Activated CD4-positive, alpha-beta T cell treated with anti-CD3 and anti-CD28 coated beads, Interleukin-2, amount 50 U/mL, for 16 hours (primary cell): ENCODE measurements at regions not wholly inside any gene's neighbourhood (a gene's known extent, or its start where the extent isn't known, plus 50 kb on each side); places are given as distances from the start of the nearest gene placed in this dataset.
"Not testable (repeated sequence)": the region's sequence is repeated elsewhere in the genome, so short reads cannot be mapped to it uniquely, and the experiment has no call there.

Source experiments
- DNase-seq: peaks from one replicate; pipeline ENCODE4 v3.0.0-alpha.2; 2020

DNA sequence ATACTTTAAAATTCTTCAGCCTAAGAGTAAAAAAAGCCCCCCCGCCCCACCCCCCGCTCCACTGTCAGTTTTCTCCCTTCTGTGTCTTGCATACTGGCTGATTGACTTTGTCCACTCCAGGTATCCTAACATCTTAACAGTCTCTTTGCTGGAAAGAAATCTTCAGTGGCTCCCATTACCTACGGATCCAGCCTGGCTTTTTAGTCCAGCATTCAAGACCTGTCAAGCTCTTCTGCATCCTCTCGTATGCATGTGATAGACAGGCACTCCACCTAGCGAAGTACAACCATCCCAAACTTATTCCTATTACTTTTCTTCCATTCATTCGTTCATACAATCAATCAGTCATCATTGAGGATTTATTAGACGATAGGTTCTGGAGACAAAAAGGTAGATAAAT lies 288.1 kb downstream of the MYCN start:
- no peak for DNase-seq

DNA sequence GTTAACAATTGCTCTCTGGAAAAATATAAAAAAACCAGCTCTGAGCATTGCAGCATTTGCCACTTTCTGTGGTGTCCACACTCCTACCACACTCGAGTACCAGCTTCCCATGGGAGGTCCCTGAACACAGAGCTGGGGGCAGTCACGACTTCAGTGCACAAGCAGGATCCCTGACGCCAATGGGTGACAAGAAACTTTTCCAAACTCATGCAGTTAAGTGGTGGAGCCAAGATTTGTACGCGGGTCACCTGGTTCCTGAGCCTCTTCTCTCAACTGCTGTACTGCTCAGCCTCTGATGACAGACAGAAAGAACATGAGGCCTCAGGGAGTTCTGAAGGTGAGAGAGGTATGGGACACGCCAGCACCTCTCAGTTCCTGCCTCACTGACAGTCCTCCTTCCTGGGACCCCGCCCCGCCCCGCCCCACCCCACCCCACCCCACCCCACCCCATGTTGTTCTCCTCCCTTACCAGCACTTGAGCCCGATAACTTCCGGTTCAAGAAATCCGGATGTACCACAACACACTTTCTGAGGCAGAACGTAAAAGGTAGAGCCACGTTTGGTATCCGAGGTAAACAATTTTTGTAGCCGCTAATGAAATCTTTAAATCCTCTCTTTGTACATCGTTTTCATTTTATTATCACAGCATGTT lies 287.6 kb downstream of the MYCN start:
- no peak for DNase-seq

DNA sequence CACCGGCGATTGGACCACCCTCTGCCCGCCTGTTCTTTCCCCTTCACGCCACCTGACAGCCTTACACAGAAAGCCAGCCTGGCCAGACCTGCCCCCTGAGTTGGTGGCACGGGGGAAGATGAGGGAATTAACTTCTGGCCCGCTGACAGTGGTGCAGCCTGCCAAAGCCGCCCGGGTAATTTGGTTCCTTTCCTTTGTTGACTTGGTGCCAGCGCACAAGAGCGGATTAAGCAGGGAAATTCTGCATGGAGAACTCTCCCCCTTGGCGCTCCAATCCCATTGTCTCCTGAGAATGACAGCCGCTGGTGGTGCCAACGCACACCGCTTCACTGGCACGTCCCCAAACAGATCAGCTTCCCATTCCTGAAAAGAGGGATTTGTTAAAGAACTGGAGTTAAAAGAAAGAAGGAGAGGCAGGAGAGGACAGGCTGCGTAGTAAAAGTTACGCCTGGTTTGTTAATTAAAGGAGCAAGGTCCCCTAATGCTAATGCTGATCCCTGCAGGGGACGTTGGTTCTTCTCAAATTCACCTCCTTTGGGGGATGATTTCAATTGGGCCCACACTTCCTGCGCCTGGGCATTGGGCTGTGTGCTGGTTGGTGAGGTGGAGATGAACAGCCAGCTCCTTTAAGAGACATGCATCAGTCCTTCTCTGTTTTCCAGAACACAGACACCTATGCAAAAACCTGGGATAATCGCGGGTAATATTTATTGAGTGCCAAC lies 286.8 kb downstream of the MYCN start:
- DNase-seq = no peak

DNA sequence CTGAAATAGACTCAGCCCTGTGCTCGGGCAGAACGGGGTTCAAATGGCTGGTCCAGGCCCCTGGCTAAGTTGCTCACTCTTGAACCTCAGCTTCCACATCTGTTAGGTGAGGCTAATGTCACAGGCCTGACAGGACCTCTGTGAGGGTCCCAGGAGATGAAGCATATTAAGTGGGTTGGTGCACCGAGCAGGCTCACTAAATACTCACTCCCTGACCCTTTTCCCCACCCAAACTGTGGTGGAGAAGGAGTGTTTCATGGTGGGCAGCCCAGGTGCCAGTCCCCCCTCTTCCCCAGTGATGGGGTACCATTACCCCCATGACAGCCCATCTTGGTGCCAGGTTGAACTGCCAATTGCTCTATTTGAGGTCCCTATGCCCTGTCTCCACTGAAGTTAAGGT lies 286.0 kb downstream of the MYCN start:
- DNase-seq = no peak

DNA sequence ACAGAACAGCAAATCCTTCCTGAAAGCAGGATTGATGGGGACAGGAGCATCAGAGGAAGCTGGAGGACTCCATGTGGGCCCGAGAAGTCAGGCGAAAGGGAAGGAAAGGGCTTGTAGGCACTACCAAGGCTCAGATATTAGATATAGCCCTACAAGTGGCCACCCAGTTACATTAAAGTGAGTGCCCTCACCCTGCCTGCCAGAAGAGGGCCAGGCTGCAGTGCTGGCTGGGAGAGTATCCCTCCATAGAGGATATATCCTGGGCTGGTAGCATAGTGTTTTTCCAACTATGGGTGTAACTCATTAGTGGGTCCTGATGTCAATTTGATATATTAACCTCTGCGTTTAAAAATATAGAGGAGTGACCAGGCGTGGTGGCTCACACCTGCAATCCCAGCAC lies 285.2 kb downstream of the MYCN start:
- DNase-seq = no peak

DNA sequence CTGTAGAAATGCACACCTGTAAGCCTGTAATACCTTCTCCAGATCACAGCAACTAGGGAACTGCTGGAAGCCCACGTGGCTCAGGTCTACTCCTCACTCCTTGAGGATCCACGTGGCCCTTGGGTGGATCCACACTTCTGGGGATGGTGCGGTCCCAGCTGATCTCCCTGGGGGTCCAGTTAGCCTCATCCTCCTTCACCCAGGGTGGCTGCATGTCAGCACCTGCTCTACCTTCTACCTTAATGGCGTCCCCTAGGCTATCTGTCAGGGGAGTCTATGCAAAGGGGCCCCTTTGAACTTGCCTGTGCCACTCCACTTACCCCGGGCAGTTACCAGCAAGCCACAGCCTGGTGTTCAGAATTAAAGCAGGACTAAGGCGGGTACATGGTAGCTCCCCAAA lies 284.7 kb downstream of the MYCN start:
- no peak for DNase-seq

DNA sequence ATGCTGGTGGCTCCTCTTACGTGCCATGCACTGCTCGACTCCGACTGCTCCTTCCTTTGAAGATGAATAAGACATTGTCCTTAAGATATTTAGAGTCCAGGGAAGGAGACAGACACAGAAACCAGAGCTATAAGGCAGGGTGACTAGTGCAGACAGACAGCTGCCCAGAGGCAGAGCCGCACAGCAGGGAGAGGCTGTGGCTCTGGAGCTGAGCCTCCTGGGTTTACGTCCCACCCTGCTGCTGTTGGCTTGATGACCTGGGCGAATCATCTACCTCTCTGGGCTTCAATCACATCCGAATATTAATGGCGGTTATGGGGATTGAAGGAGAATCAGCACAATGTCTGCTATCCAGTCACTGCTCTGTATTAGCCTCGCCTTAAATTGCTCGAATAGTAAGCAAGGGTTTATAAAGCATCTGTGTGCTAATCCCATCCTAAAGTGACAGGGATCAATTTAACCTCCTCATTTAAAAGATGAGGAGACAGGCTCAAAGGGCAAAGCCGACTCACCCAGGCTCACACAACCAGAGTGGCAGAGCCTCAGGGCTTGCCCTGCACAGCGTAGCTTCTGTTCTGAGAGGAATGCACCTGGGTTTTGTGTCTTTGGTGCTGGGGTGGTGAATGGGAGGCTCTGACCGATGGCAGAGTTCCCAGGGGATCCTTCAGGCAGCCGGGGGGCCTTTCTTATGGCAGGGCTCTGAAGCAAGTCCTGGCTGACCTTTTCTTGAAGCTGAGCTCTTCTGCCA lies 284.1 kb downstream of the MYCN start:
- no peak for DNase-seq

DNA sequence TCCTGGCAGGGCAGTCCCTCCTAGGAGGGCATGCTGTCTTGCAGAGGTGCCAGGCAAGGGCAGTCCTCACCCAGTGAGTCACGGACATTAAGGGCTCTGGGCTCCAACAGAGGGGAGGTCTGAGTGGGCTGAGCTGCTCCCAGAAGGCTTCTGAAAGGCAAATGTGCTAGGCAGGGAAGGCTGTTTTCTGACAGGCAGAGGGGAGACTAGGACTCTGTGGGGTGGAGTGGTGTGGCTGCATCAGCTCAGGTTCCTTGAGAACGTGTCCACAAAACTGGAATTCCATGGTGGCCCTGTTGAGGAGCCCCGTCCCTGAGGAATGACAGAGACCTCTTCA lies 283.5 kb downstream of the MYCN start:
- no peak for DNase-seq

DNA sequence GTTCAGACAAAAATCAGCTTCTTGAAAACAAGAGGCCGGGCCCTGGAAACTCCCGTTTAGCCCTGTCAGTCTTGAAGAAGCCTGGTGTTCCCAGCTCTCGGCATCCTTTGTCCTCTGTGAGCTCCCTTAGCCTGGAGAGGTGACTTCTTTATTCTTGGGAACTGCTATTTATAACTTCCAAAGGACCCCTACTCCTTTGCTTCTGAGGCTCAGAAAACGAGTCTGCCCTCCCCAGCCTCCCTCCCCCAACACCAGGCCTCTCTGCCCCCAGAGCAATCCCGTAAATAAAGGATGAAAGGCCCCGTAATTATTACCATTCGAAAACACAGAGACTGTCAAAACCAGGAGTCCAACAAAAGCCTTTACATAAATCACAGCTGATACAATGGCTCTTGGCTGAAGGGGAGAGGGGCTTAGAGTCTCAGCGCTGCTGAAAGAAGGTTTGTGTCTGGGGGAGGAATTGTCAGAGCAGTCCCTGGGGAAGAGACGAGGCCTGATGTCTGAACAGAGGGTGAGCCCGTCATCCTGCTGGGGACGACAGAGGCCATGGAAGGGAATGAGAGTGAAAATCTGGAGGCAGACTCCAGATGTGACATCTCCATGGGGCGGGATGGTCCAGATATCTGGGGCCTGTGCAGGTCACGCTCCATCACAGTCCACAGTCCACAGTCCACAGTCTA lies 283.0 kb downstream of the MYCN start:
- DNase-seq = no peak

DNA sequence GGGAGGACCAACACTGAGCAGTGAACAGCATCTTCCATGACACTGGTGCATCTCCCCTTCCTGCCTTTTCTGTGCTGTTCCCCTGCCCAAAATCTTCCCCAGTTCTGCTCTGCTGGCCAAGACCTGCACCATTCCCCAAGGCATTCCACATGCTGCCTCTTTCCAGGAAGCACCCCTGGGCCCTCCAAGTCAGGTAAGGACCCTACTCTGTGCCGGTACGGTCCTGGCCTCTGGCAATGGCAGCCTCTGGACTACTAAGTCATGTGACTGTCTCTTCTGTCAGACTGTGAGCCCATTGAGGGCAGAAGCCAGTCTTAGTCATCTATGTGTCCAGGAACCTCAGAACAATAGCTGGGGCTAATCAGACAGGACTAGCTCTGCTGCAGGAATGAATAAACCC lies 282.0 kb downstream of the MYCN start:
- DNase-seq = no peak

DNA sequence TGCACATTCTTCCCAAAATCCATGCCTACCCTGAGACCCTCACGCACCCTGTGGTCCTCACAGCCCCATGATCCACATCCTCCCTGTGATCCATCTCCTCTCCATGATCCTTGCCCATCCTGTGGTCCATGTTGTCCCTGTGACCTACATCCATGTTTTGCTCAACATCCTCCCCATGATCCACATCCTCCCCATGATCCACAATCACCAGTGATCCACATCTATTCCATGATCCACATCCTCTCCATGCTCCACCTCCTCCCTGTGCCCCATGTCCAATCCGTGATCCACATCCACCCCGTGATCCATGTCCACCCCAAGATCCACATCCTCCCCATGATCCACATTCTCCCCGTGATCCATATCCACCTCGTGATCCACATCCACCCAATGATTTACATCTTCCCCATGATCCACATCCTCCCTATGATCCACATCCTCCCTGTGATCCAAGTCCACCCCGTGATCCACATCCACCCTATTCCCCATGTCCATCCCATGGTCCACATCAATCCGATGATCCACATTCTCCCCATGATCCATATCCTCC lies 281.2 kb downstream of the MYCN start:
- no peak for DNase-seq

DNA sequence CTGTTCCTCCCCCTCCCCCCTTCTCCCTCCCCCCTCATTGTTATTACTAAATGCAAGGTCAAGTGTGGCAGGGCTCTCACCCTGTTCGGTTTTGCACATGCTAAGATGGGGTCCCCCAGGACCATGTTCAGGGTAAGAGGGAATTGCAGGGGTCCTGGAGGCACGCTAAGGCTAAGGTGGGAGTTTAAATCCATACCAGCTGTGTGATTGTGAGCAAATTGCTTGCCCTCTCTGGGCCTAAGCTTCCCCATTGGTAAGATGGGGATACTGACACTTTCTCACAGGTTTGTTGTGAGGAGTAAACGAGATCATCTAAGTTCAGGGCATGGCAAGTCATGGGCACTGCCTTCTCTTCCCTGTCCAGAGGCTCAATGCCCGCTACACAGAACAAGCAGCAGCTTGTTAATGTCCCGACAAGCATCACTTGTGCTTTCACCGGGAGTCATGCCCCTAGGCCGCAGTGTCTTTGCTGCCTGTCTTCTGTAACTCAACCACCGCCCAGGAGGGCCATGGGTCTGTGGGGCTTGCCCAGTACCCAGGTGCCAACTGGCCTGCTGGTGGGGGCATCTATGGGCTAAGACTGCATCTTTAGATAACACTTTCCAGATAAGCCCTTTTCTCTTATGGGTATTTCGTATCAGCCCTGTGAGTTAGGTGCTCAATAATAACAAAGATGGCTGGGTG lies 279.1 kb downstream of the MYCN start:
- DNase-seq = no peak

DNA sequence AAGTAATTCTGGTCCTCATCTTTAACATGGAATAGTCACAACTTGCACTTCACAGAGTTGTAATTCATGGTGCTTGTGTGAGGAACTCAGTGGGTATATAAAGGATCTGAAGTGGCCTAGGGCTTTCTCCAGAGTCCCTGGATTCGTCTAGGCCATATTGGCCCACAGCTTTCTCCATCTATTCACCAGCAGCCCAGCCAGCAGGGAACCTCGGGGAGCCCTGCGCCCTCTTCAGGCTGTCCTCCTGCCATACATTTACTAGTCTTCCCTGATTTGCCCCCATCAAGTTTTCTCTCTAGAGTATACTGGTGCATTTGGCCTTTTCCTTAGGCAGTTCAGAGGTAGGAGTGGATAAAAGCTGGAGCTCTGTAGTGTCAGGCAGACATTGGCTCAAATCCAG lies 278.3 kb downstream of the MYCN start:
- no peak for DNase-seq

DNA sequence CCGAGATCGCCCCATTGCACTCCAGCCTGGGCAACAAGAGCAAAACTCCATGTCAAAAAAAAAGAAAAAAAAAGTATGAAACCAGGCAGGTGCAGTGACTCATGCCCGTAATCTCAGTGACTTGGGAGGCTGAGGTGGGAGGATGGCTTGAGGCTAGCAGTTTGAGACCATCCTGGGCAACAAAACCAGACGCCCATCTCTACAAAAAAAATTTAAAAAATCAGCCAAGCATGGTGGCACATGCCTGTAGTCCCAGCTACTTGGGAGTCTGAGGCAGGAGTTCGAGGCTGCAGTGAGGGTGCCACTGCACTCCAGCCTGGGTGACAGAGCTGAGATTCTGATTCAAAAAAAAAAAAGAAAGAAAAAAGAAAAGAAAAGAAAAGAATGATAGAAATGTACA lies 277.8 kb downstream of the MYCN start:
- no peak for DNase-seq

DNA sequence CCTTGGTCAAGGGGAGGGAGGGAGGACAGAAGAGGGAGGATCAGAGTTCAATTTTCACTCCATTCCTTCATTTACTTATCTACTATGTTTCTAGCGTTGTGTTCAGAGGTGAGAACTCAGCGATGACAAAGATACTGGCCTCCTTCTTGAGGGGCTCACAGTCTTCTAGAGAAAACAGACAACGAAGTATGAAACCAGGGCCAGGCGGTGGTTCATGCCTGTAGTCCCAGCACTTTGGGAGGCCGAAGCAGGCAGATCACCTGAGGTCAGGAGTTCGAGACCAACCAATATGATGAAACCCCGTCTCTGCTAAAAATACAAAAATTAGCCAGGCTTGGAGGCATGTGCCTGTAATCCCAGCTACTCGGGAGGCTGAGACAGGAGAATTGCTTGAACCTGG lies 277.4 kb downstream of the MYCN start:
- not testable (repeated sequence) for DNase-seq

DNA sequence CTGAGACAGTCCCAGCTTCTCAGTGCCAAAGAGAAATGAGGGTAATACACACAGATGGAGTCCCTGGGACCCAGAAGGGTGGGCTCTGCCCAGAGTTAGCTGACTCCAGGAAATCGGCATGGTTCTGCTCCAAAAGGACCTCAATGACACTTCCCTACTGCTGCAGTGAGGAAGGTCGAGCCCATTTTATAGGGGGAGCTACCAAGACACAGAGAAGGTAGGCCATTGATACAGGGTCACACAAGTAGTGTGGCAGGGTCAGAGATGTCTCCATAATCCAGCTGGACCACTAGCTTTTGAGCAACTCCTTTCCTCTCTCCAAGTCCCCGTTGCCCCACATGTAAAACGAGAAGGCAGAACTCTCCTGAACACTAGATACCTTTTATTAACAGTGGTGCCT lies 276.9 kb downstream of the MYCN start:
- DNase-seq = no peak

DNA sequence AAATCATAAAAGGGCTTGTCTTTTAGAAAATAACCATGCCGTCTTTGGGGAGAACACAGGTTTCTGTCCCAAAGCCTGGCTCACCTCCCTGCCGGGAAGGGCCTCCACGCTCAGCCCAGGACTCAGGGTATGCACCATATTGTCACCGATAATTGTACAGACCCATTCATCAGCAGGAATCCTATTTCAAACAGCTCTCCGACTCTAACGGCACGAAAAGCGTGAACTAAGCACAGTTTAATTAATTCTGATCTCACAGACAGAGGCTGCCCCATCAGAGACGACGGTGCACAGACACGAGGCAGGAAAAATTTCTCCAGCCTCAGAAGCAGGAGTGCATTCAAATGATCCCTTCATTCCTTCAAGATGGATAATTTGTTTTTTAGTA lies 276.2 kb downstream of the MYCN start:
- DNase-seq = no peak

DNA sequence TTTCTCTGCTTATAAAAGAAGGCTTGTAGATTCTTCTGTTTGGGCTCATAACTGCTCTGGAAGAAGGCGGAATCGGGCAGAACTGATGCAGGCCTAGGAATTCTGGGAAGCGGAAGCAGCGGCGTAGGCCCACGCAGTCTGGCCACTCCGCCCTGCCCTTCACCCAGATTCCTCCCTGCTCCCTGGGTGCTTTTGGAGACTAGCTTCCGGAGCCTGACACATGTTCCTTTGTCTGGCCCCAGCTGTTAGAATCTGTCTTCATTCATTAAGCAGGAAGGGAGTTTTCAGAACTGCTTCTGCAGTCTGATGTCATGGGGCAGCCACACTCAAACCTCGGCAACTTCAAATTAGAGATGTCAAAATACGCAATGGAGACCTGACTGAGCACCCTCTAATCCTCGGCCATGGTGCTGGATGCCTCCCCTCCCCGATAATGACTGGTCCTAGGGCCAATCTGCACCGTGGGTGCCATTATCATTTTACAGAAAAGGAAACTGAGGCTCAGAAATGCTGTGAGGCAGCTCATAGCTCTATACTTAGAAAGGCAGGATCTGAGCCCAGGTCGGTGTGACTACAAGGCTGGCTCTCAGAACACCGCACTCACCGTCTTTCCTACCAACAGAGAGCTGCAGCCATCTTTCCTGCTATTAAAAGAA lies 275.7 kb downstream of the MYCN start:
- DNase-seq = no peak

DNA sequence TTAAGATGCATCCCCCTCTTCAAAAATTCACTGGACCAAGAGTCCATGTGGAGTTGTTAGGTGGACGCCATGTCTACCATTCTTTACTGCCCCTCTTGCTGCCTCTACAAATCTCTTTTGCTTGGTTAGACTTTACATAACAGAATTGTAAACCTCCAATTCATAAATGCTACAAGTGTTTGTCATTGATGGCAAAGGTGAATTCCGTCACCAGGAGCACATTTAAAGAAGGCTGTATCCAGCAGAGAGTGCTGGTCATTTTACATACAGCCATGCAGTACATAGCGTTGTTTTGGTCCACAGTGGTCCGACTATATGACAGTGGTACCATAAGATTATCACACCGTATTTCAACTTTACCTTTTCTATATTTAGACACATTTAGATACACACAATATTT lies 274.5 kb downstream of the MYCN start:
- no peak for DNase-seq

DNA sequence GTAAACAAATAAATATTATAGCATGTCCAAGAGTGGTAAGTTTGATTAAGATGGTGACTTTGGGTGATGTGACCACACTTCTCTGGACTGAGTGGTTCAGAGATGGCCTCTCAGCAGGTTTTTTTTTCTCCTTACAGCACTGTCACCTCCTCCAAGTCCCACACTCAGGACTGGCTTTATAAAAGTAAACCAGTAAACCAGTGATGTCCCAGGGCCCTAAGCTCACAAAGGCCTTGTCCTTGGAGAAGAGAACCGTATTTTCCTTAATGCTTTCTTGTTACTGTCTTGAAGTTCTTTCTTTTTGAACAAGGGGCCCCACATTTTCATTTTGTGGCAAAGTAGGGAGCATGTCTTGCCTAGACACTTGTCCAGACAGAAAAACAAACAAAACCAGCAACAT lies 274.0 kb downstream of the MYCN start:
- no peak for DNase-seq

DNA sequence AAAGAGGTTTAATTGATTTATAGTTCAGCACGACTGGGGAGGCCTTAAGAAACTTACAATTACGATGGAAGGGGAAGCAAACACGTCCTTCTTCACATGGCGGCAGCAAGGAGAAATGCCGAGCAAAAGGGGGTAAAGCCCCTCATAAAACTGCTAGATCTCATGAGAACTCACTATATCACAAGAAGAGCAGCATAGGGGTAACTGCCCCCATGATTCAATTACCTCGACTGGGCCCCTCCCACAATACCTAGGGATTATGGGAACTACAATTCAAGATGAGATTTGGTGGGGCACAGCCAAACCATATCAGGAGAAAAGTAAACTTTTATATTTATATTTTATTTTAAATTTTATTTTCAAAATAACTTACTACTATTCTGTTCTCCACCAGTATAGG lies 272.0 kb downstream of the MYCN start:
- no peak for DNase-seq

DNA sequence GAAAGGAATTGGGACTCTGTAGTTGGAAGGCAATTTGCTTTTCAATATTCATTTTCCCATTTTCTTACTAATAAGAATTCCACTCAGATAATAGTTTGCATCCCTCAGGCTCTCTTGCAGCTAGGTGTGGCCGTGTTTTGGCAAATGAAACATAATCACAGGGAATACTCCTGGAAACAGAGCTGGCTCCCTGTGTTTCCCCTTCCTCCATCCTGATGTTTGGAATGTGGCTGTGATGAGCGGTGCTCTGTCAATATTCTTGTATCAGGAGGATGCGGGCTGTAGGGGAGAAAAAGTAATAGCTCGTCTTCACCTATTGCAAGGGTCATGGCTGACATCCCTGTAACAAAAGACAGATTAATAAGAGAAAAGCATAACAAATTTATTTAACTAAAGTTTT lies 271.0 kb downstream of the MYCN start:
- no peak for DNase-seq
